HG03097 (cell line): ENCODE measurements at regions not wholly inside any gene's neighbourhood (a gene's known extent, or its start where the extent isn't known, plus 50 kb on each side); places are given as distances from the start of the nearest gene placed in this dataset.
"Not testable (repeated sequence)": the region's sequence is repeated elsewhere in the genome, so short reads cannot be mapped to it uniquely, and the experiment has no call there.

Experiments used
- ATAC-seq: cut with Tn5 transposase; IDR thresholded peaks from one replicate; pipeline ENCODE4 v1.9.1; 2021; ENCODE audit not compliant: unreplicated experiment, low FRiP score

GRCh38 chr11:22567759-22568158, 57.9 kb downstream of the FANCF start:
- no peak for ATAC-seq

- ATAC-seq, result no peak
Observed at GRCh38 chr11:22566293-22566692, 59.3 kb downstream of the FANCF start.

GRCh38 chr11:22561283-22561682, 64.3 kb downstream of the FANCF start:
- no peak for ATAC-seq

- ATAC-seq, result no peak
Observed at GRCh38 chr11:22559416-22559815, 66.2 kb downstream of the FANCF start.

DNA sequence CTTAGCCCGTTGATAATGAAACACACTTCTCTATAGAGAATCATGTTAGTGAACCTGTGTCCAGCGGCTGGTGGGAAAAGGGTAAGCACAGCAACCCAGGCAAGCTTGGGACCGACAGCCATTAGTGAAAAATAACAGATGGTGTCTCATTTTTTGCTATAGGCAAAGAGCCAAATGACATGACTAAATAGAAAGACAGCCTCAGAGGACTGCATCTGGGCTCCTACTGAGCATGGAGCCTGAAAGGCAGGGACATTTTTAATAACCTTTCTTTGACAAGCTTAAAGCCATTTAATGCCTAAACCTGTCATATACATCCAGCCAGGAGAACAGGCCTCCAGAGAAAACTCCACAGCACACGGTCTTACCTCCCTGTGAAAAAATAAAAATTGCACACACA, 67.0 kb downstream of the FANCF start:
- no peak for ATAC-seq

DNA sequence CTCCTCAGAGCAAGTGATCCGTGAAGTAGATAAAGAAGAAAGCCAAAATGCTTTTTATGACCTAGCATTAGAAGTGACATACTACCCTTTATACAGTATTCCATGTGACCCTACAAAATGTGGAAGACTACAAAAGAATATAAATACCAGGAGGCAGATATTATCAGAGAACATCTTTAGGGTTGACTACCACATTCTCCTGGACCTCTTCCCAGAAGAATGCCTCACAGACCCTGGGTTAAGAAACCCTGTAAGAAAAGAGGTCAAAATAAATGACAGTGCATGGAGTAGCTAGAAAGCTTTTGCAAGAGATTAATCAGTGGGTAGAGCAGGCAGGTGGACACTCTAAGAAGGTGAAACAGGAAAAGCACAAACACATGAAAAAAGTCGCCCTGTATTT, 69.2 kb downstream of the FANCF start:
- ATAC-seq, result no peak

DNA sequence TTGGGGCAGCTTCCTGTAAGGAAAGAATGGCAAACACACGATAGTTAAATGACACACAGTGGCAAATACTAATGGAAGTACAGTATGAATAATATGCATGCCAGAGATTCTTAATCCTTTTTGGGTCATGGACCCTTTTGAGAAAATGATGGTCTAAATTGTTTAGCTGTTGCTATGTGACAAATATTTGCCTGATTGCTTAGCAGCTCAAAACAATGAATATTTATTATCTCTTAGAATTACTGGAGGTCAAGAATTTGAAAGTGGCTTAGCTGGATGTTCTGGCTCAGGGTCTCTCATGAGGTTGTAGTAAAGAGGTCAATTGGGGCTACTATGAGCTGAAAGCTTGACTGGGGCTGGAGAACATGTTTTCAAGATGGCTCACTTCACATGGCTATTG, 69.7 kb downstream of the FANCF start:
- no peak for ATAC-seq

DNA sequence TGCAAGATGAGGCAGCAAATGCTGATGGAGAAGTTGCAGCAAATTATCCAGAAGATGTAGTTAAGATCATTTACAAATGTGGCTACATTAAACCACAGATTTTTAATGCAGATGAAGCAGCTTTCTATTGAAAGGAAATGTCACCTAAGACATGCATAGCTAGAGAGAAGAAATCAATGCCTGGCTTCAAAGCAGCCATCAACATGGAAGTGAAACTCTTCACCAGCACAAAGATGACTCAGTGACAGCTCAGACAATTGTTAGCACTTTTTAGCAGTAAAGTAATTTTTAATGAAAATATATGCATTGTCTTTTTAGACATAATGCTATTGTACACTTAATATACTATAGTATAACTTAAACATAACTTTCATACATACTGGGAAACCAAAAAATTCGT, 71.4 kb downstream of the FANCF start:
- peak; percentile 68 for ATAC-seq

DNA sequence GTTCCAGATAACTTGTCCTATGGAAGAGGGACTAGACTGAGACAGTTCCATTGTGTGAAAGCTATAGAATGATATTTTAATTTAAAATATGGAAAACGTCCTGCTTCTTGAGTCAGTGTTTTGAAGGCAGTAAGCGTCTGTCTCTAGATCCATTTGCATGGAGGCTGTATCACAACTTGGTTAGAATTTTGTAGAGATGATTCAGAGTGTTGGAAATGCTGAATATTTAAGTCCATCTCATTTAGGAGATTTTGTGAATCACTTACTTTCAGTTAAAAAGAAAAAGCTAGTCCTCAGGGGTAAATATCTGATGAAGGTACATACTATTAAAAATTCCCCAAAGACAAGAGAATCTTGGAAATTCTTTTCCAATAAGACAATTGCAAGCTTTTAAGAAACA, 72.7 kb downstream of the FANCF start:
- ATAC-seq, result no peak

DNA sequence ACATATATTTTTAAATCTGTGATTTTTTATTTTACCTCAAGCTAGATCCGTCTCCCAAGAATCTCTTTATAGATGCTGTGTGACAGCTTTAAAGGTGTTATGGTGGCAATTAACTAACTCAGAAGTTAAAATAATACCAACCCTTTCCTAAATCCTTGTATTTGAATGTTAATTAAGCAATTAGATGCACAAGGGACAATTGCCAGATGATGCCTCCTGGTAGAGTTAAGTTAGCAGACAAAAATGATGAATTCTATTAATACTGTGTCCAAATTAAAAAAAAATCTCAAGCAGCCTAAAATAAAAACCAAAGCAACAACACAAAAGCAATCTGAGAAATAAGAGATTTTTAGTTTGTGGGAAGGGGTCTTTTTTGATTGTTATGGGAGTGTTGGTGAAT, 78.9 kb downstream of the FANCF start:
- ATAC-seq, result no peak

- no peak for ATAC-seq
Observed at GRCh38 chr11:22543261-22543660, 82.4 kb downstream of the FANCF start.

GRCh38 chr11:22539821-22540256, 85.8 kb downstream of the FANCF start:
- no peak for ATAC-seq

- no peak for ATAC-seq
Observed at GRCh38 chr11:22536071-22536470, 89.6 kb downstream of the FANCF start.

DNA sequence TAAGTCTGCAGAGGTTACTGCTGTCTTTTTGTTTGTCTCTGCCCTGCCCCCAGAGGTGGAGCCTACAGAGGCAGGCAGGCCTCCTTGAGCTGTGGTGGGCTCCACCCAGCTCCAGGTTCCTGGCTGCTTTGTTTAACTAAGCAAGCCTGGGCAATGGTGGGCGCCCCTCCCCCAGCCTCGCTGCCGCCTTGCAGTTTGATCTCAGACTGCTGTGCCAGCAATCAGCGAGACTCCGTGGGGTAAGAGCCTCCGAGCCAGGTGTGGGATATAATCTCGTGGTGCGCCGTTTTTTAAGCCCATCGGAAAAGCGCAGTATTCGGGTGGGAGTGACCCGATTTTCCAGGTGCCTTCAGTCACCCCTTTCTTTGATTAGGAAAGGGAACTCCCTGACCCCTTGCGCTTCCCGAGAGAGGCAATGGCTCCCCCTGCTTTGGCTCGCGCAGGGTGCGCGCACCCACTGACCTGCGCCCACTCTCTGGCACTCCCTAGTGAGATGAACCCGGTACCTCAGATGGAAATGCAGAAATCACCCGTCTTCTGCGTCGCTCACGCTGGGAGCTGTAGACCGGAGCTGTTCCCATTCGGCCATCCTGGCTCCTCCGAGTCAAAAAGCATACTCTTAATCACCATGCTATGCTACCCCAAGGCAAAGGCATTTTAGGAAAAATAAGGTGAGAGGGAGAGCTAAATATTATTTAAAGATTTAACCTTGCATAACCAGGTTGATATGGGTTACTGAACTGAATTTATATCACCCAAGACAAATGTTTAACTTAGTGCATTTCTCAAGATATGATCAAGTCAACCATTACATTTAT, 96.8 kb downstream of the FANCF start:
- ATAC-seq, result not testable (repeated sequence)

DNA sequence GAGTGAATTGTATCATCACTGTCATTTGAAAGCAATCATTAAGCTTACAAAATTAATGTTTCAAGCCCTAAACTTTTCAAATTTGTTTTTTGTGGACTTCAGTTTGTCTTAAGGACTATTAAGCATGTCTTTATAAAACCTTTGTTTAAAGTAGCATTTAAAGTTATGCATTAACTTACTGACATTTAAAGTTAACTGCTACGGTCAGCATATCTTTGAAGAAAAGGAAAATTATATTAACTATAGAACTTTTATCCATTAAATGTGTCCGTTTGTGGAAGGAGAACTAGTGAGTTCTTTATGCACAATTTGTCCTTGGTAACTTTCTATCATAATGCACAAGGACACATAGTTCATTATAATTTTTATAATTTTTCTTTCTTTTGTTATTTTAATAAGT, 103.4 kb downstream of the FANCF start:
- ATAC-seq, result no peak

DNA sequence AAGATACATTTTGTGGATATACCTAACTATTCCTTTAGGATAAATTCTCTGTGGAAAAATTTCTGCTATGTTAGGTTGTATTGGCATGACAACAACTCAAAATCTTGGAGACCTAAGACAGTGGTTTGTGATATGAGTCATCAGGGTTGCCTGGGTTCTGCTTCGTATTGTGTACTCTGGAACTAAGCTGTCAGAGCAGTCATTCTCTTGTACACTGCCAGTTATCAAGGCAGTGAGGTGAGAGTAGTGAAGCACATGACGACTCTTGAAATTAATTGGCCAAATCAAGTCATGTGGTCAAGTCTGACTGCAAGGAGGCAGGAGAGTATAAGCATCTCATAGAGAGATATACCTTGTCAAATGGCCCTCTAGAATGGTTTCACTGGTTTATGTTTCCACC, 104.4 kb downstream of the FANCF start:
- no peak for ATAC-seq

DNA sequence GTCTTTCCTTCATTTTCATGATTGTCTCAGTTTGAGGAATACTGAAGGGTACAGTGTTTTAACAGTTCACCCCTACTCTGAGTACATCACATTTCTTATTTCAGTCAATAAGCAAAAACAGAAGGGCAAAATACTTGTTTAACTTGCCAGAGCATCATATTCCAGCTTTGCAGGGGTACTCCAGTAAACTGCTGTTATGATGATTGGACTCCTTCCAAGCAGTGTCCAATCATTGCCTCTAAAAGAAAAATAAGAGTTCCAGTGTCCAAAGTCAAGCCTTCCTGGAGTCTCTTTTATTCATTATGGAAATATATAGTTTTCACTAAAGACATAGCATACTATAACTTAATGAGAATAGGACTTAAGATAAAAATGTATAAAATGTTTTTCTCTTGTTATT, 105.1 kb downstream of the FANCF start:
- no peak for ATAC-seq

GRCh38 chr11:22518344-22518743, 107.3 kb downstream of the FANCF start:
- ATAC-seq, result not testable (repeated sequence)

DNA sequence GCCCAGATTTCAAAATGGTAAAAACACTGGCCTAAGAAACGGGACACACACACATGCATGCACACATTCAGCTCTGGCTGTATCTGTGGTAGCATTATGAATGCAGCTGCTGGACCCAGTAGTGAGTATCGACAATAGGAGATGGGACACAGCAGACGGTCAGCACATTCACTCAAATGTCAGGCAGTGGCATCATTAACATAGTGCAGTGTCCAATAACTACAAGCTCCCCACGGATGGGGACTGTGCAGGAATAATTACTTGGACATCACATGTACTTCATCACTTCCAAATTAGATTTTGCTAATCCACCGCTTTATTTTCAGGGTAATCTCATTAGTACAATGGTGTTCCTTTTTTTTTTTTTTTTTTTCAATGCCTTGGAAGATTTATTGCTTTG, 109.5 kb downstream of the FANCF start:
- ATAC-seq, result no peak

DNA sequence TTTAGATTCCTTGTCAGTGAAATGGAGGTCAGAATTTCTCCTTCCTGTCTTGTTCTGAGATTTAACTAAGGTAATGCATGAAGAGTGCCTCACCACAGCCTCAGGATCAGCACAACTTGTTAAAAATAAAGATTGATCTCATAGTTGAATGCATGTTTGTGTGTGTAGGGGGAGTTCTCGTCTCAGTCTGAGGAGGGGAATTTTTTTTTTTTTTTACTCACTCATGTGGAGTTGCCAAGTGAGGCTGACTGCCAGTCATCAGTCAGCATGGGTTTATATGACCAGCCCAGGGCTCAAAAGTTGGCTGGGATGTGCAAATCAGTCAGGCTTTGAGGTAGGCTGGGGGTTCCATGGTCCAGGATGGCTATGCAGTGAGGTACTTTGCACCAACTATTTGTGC, 113.2 kb downstream of the FANCF start:
- ATAC-seq, result no peak

DNA sequence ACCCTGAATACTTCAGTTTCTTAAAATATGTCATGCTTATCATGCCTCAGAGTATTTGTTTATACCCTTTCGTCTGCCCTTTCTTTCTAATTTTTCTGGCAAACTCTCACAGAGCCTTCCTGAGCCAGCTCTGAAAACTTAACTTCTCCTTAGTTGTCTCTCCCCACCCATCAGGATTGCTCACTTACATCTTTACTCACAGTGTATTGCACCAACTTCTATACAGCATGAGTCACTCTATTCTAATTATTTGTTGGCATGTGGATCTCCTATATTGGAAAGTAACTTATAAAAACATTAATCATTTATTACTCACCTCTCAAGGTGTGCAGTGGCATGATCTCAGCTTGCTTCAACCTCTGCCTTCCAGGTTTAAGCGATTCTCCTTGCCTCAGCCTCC, 114.9 kb downstream of the FANCF start:
- ATAC-seq, result no peak

DNA sequence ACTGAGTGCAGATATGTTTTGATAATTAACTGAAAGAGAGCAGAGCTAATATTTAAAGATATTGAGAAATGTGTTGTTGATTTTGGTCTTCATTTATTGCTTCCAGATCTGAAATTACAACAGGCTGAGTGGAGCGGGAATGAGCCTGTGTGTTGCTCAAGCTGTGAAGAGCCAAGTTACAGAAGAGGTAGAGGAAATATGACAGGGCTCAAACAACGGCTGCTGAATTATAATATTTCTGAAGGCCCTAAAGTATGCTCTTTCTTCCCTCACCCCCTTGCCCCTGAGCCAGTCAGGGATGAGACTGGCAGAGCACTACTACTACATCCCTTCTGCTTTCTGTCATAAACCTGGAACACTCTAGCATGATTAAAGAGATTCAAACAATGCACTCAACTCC, 115.6 kb downstream of the FANCF start:
- ATAC-seq, result no peak

DNA sequence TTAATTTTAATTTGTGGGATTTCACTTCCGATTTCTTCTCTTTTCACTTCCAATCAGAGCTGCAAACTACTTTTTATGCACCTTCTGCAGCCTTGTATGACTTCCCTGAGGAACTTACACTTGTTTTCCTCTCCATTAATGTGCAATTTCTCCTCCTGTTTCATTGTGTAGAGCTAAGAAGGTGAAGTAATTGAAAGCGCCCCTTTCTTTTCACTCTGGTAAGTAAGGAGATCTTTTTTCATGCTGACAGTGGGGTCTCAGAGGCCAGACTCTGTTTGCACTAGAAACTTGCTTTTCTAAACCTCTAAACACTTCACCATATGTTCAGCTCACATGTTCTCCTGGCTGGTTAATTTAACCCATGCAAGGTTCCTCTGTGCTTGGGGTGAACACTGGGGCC, 117.0 kb downstream of the FANCF start:
- no peak for ATAC-seq
